GM12878 (cell line): ENCODE measurements at regions not wholly inside any gene's neighbourhood (a gene's known extent, or its start where the extent isn't known, plus 50 kb on each side); places are given as distances from the start of the nearest gene placed in this dataset.

Experiments used
- ATAC-seq: fragments of 200-7000 bp; cut with Tn5 transposase; 3 replicates; pipeline ENCODE4 v1.9.1; 2020; ENCODE audit warnings: mild to moderate bottlenecking, moderate library complexity
- BruUV-seq: library from RNA; stranded (reverse); fragments of 400-500 nt; replicated peaks from 2 replicates; lab custom pipeline; 2021; lab: Mats Ljungman, UMichigan
- CTCF ChIA-PET: fragments of 300-600 bp; sonication (Branson Sonifier 250); formaldehyde crosslinking; extraction: SDS; loops from one replicate; lab custom pipeline; 2021; ENCODE audit warnings: inconsistent platforms; lab: Yijun Ruan, JAX
- POLR2A ChIA-PET: fragments of 350-600 bp; formaldehyde crosslinking; extraction: SDS; loops from one replicate; lab custom pipeline; 2021; ENCODE audit warnings: inconsistent platforms; lab: Charles Lee
- RAD21 ChIA-PET: fragments of 300-600 bp; sonication (Branson Sonifier 250); formaldehyde crosslinking; loops from one replicate; lab custom pipeline; 2023; ENCODE audit warnings: antibody characterized with exemption; ENCODE audit not compliant: unreplicated experiment; lab: Charles Lee
- SMC1A ChIA-PET: fragments of 300-600 bp; sonication (Branson Sonifier 250); formaldehyde crosslinking; loops from one replicate; lab custom pipeline; 2023; ENCODE audit not compliant: unreplicated experiment, uncharacterized antibody; lab: Charles Lee
- DNase-seq: peaks from one replicate; pipeline ENCODE4 v3.0.0-alpha.2; 2011; ENCODE audit warnings: low read depth, low spot score
- FAIRE-seq: peaks from 3 replicates; lab custom pipeline; 2011; peaks lifted over from hg19 to GRCh38; lab: Jason Lieb, UNC
- H2AFZ ChIP-seq: 2 replicates; pipeline ENCODE4 v1.6.0; 2011; ENCODE audit warnings: low read depth, low read length, control low read depth; ENCODE audit not compliant: control insufficient read depth
- H3K27ac ChIP-seq: 2 replicates; pipeline ENCODE4 v1.5.1; 2011; ENCODE audit warnings: control low read depth; ENCODE audit not compliant: control insufficient read depth, insufficient read depth
- H3K27me3 ChIP-seq, 2 experiments: replicated peaks in 1 of 2; 2 replicates each; pipeline versions ENCODE4 v1.6.0 to v1.6.1; 2011; ENCODE audit warnings: low read length in 1 of 2; ENCODE audit not compliant: control insufficient read depth in 2 of 2, insufficient read depth in 2 of 2
- H3K36me3 ChIP-seq, 2 experiments: 2 replicates each; pipeline ENCODE4 v1.5.1; 2011; ENCODE audit warnings: low read length in 1 of 2; ENCODE audit not compliant: control insufficient read depth in 2 of 2, insufficient read depth in 2 of 2
- H3K4me1 ChIP-seq: 2 replicates; pipeline ENCODE4 v1.6.1; 2011; ENCODE audit warnings: mild to moderate bottlenecking, low read length, moderate library complexity, mixed read lengths; ENCODE audit not compliant: control insufficient read depth, insufficient read depth
- H3K4me2 ChIP-seq: 2 replicates; pipeline ENCODE4 v1.6.0; 2011; ENCODE audit warnings: control low read depth; ENCODE audit not compliant: control insufficient read depth, insufficient read depth
- H3K4me3 ChIP-seq: fragments of 200-600 bp; sonication (generic); 2 replicates; pipeline ENCODE4 v1.5.1; 2016
- H3K79me2 ChIP-seq: 2 replicates; pipeline ENCODE4 v1.6.0; 2011; ENCODE audit warnings: low read length; ENCODE audit not compliant: control insufficient read depth, insufficient read depth
- H3K9ac ChIP-seq: 2 replicates; pipeline ENCODE4 v1.8.0; 2011; ENCODE audit warnings: low read length, control low read depth, mixed read lengths; ENCODE audit not compliant: control insufficient read depth, insufficient read depth
- H3K9me3 ChIP-seq: replicated peaks from 3 replicates; pipeline ENCODE4 v1.5.1; 2011; ENCODE audit warnings: mild to moderate bottlenecking, low read length; ENCODE audit not compliant: control insufficient read depth, insufficient read depth
- H4K20me1 ChIP-seq: 2 replicates; pipeline ENCODE4 v1.6.0; 2011; ENCODE audit not compliant: control insufficient read depth, insufficient read depth
- ATF2 ChIP-seq: IDR thresholded peaks from 2 replicates; pipeline ENCODE4 v1.6.1; 2012; ENCODE audit warnings: low read length, inconsistent platforms
- CBX3 ChIP-seq: fragments of 200-600 bp; sonication (generic); IDR thresholded peaks from 2 replicates; pipeline ENCODE4 v1.6.1; 2016; ENCODE audit warnings: low read depth, borderline replicate concordance
- CEBPZ ChIP-seq: fragments of 150-350 bp; IDR thresholded peaks from 2 replicates; pipeline ENCODE4 v1.6.1; 2016; ENCODE audit warnings: low read depth, low read length
- HCFC1 ChIP-seq: fragments of 150-350 bp; IDR thresholded peaks from 2 replicates; pipeline ENCODE4 v1.6.1; 2014; ENCODE audit warnings: low read length
- HDAC2 ChIP-seq: fragments of 200-600 bp; sonication (generic); IDR thresholded peaks from 2 replicates; pipeline ENCODE4 v1.6.1; 2017
- HDAC6 ChIP-seq: fragments of 200-600 bp; sonication (generic); IDR thresholded peaks from one replicate; pipeline ENCODE4 v1.8.0; 2017; ENCODE audit warnings: antibody characterized with exemption; ENCODE audit not compliant: unreplicated experiment
- HDGF ChIP-seq: fragments of 450-650 bp; IDR thresholded peaks from 2 replicates; pipeline ENCODE4 v1.6.1; 2016; ENCODE audit warnings: antibody characterized with exemption
- MXI1 ChIP-seq: fragments of 150-350 bp; IDR thresholded peaks from 2 replicates; pipeline ENCODE4 v1.6.1; 2011; ENCODE audit warnings: low read depth, mild to moderate bottlenecking, inconsistent platforms, low read length, improper control_type of control experiment
- NFXL1 ChIP-seq: fragments of 450-650 bp; IDR thresholded peaks from 2 replicates; pipeline ENCODE4 v1.6.1; 2017; ENCODE audit warnings: antibody characterized with exemption, mild to moderate bottlenecking, borderline replicate concordance
- NKRF ChIP-seq: fragments of 450-650 bp; conservative IDR thresholded peaks from 2 replicates; pipeline ENCODE4 v1.6.1; 2017; ENCODE audit warnings: mild to moderate bottlenecking, moderate library complexity
- PAX5 ChIP-seq: IDR thresholded peaks from 2 replicates; pipeline ENCODE4 v1.6.1; 2011; ENCODE audit warnings: low read depth, low read length, borderline replicate concordance
- PAX8 ChIP-seq: fragments of 450-650 bp; IDR thresholded peaks from 2 replicates; pipeline ENCODE4 v1.6.1; 2017; ENCODE audit warnings: mild to moderate bottlenecking, moderate library complexity
- REST ChIP-seq: IDR thresholded peaks from 2 replicates; pipeline ENCODE4 v1.6.1; 2012; ENCODE audit warnings: mild to moderate bottlenecking, low read depth, low read length
- TBL1XR1 ChIP-seq: IDR thresholded peaks from 2 replicates; pipeline ENCODE4 v1.6.1; 2012; ENCODE audit warnings: low read depth, low read length, improper control_type of control experiment
- YY1 ChIP-seq: IDR thresholded peaks from 2 replicates; pipeline ENCODE4 v1.6.1; 2011; ENCODE audit warnings: low read depth, mild to moderate bottlenecking, low read length
- ZNF207 ChIP-seq: fragments of 450-650 bp; IDR thresholded peaks from 2 replicates; pipeline ENCODE4 v1.6.1; 2014; ENCODE audit warnings: antibody characterized with exemption, mild to moderate bottlenecking, borderline replicate concordance
- ZSCAN29 ChIP-seq: fragments of 450-650 bp; IDR thresholded peaks from 2 replicates; pipeline ENCODE4 v1.6.1; 2017; ENCODE audit warnings: mild to moderate bottlenecking, moderate library complexity
- WGBS: methylation state at CpG from one replicate; pipeline ENCODE4 v1.1.6; 2016; ENCODE audit warnings: low lambda C conversion rate; ENCODE audit not compliant: insufficient replicate concordance, insufficient coverage; ENCODE audit errors: missing lambda C conversion rate; 5-methylcytosine and 5-hydroxymethylcytosine counted together
- in situ Hi-C: fragments of 300-500 bp; cut with MboI; formaldehyde crosslinking; loops from 9 replicates; pipeline ENCODE4 v1.14.3; 2018; ENCODE audit warnings: mixed read lengths
- intact Hi-C: fragments of 100-400 bp; cut with micrococcal nuclease; formaldehyde crosslinking; loops from one replicate; pipeline ENCODE4 v1.14.2; 2022; ENCODE audit not compliant: unreplicated experiment

GRCh38 chr16:49020436-49020835, 261.2 kb downstream of the CBLN1 start:
- Histone ChIP-seq H3K27ac (no peak overlapping the region), H3K4me1 (no peaks in the 10 kb centered on the region), H3K4me3 (no peak overlapping the region), H3K36me3 (no peaks in the 10 kb centered on the region), H3K4me2 (no peak overlapping the region), H3K27me3 (0 out of 4 replicates have a peak, but pooled peaks cover 0 to 2% of the 10 kb centered on the region in 2 experiments), H4K20me1 (no peaks in the 10 kb centered on the region), H3K79me2 (no peaks in the 10 kb centered on the region), H3K9ac (no peak overlapping the region), H3K9me3 (no peaks in the 10 kb centered on the region), H2AFZ (no peak overlapping the region)
- ChIA-PET SMC1A (no interaction called here), RAD21 (no interaction called here), CTCF (no interaction called here), POLR2A (no interaction called here)
- intact Hi-C loops (no loop called here), in situ Hi-C loops (no loop called here)
- no peak for DNase-seq
- 5% methylated on average over 5 of the region's 5 CpGs for WGBS
- ATAC-seq = no peak
- no peak for FAIRE-seq
- no TSS peak for BruUV-seq
- no peak for TF ChIP-seq CEBPZ
- TF ChIP-seq HDAC6 = no peak
- no peak for TF ChIP-seq PAX8
- no peak for TF ChIP-seq ZNF207
- no peak for TF ChIP-seq HCFC1
- TF ChIP-seq NFXL1 = no peak
- no peak for TF ChIP-seq HDGF
- TF ChIP-seq YY1 = no peak
- TF ChIP-seq REST = no peak
- TF ChIP-seq TBL1XR1 = no peak
- TF ChIP-seq HDAC2 = no peak
- no peak for TF ChIP-seq ZSCAN29
- no peak for TF ChIP-seq CBX3
- TF ChIP-seq NKRF = no peak
- TF ChIP-seq PAX5 = no peak
- no peak for TF ChIP-seq MXI1
- no peak for TF ChIP-seq ATF2
